ENCODE measurements at regions not wholly inside any gene's neighbourhood (a gene's known extent, or its start where the extent isn't known, plus 50 kb on each side); places are given as distances from the start of the nearest gene placed in this dataset.

GRCh38 chr9:3080951-3081350 is 237.1 kb upstream of the PUM3 start:
- CTCF ChIA-PET = interaction anchor here (0.9 to 1.7 kb wide), 2 partner anchors 17 to 209 kb away, joined by 3 read pairs; no protein-coding TSS in a partner anchor

GRCh38 chr9:3074247-3074646 is 230.4 kb upstream of the PUM3 start:
- Histone ChIP-seq H3K36me3 (ENCODE audit: control insufficient read depth in 2 of 2, insufficient read depth in 1 of 2, low read length in 2 of 2) (no peaks in the 10 kb centered on the region), H3K4me3 (ENCODE audit: low read depth, low read length) (no peak overlapping the region), H3K9me3 (ENCODE audit: control insufficient read depth, insufficient read depth, low read depth, low read length) (no peaks in the 10 kb centered on the region), H3K27ac (ENCODE audit: extremely low read depth, low read depth, low read length) (no peak overlapping the region), H3K4me1 (ENCODE audit: control insufficient read depth, insufficient read depth, low read length) (no peaks in the 10 kb centered on the region)
- ChIA-PET POLR2A (no interaction called here), CTCF (interaction anchor here (0.6 to 1.0 kb wide), 2 partner anchors 11 kb away, joined by 3 read pairs; no protein-coding TSS in a partner anchor)
- no peak for TF ChIP-seq GFI1B (tag by site-specific recombination; IDR thresholded peaks at IDR 0.05)
- TF ChIP-seq FEZF1 (tag by site-specific recombination; IDR thresholded peaks at IDR 0.05) = no peak
- TF ChIP-seq ZNF23 (tag by site-specific recombination; IDR thresholded peaks at IDR 0.05; ENCODE audit: borderline replicate concordance) = no peak

More at GRCh38 chr9:3080951-3081350, 237.1 kb upstream of the PUM3 start:
- H3K9me3 ChIP-seq (ENCODE audit: control insufficient read depth, insufficient read depth, low read depth, low read length) = no peaks in the 10 kb centered on the region
- H3K4me3 ChIP-seq (ENCODE audit: low read depth, low read length) = no peak overlapping the region
- no peak for TF ChIP-seq MZF1 (tag by site-specific recombination; IDR thresholded peaks at IDR 0.05; ENCODE audit: borderline replicate concordance)
- no peak for TF ChIP-seq ZNF211 (tag by site-specific recombination; IDR thresholded peaks at IDR 0.05; ENCODE audit: low read depth)
- no peak for TF ChIP-seq ZNF629 (tag by site-specific recombination; IDR thresholded peaks at IDR 0.05)
- no peaks in the 10 kb centered on the region for H3K4me1 ChIP-seq (ENCODE audit: control insufficient read depth, insufficient read depth, low read length)
- H3K36me3 ChIP-seq (ENCODE audit: control insufficient read depth in 2 of 2, insufficient read depth in 1 of 2, low read length in 2 of 2) = no peaks in the 10 kb centered on the region
- POLR2A ChIA-PET = no interaction called here
- no peak overlapping the region for H3K27ac ChIP-seq (ENCODE audit: extremely low read depth, low read depth, low read length)

- TF ChIP-seq PATZ1 (tag by site-specific recombination; IDR thresholded peaks at IDR 0.05) (no peak), ZEB2 (tag by site-specific recombination; IDR thresholded peaks at IDR 0.05) (no peak), ZNF133 (tag by site-specific recombination; IDR thresholded peaks at IDR 0.05) (no peak), ZNF792 (tag by site-specific recombination; IDR thresholded peaks at IDR 0.05) (no peak), ZNF571 (tag by site-specific recombination; IDR thresholded peaks at IDR 0.05) (no peak), ZNF548 (tag by site-specific recombination; IDR thresholded peaks at IDR 0.05) (no peak), MYNN (tag by site-specific recombination; IDR thresholded peaks at IDR 0.05; ENCODE audit: borderline replicate concordance) (no peak), ZNF514 (tag by site-specific recombination; IDR thresholded peaks at IDR 0.05) (no peak), ZNF830 (tag by site-specific recombination; IDR thresholded peaks at IDR 0.05; ENCODE audit: low read depth) (no peak), SETDB1 (IDR thresholded peaks at IDR 0.05; ENCODE audit: insufficient read length, low read length) (no peak), ZNF175 (tag by site-specific recombination; IDR thresholded peaks at IDR 0.05) (no peak)
- H3K4me3 ChIP-seq (ENCODE audit: low read depth, low read length) = no peak overlapping the region
- no peak overlapping the region for H3K27ac ChIP-seq (ENCODE audit: extremely low read depth, low read depth, low read length)
- no peaks in the 10 kb centered on the region for H3K9me3 ChIP-seq (ENCODE audit: control insufficient read depth, insufficient read depth, low read depth, low read length)
- POLR2A ChIA-PET = no interaction called here
- CTCF ChIA-PET = no interaction called here
- H3K4me1 ChIP-seq (ENCODE audit: control insufficient read depth, insufficient read depth, low read length) = no peaks in the 10 kb centered on the region
- H3K36me3 ChIP-seq (ENCODE audit: control insufficient read depth in 2 of 2, insufficient read depth in 1 of 2, low read length in 2 of 2) = no peaks in the 10 kb centered on the region
Observed at GRCh38 chr9:3066591-3066990, 222.7 kb upstream of the PUM3 start.

- ChIA-PET POLR2A (no interaction called here), CTCF (interaction anchor here (0.5 to 0.7 kb wide), 3 partner anchors 14 to 221 kb away, joined by 3 to 5 read pairs (median 3); no protein-coding TSS in a partner anchor)
- H3K4me3 ChIP-seq (ENCODE audit: low read depth, low read length) = no peak overlapping the region
- no peaks in the 10 kb centered on the region for H3K4me1 ChIP-seq (ENCODE audit: control insufficient read depth, insufficient read depth, low read length)
- no peak overlapping the region for H3K27ac ChIP-seq (ENCODE audit: extremely low read depth, low read depth, low read length)
- no peaks in the 10 kb centered on the region for H3K9me3 ChIP-seq (ENCODE audit: control insufficient read depth, insufficient read depth, low read depth, low read length)
- H3K36me3 ChIP-seq (ENCODE audit: control insufficient read depth in 2 of 2, insufficient read depth in 1 of 2, low read length in 2 of 2) = no peaks in the 10 kb centered on the region
- TF ChIP-seq ZNF561 (tag by site-specific recombination; IDR thresholded peaks at IDR 0.05; ENCODE audit: borderline replicate concordance) (no peak), ZNF600 (tag by site-specific recombination; IDR thresholded peaks at IDR 0.05) (no peak), ZNF398 (tag by site-specific recombination; IDR thresholded peaks at IDR 0.05) (no peak), ZNF426 (tag by site-specific recombination; IDR thresholded peaks at IDR 0.05) (no peak), SP7 (tag by site-specific recombination; IDR thresholded peaks at IDR 0.05) (no peak), ZNF580 (tag by site-specific recombination; IDR thresholded peaks at IDR 0.05) (no peak), ZNF18 (tag by site-specific recombination; IDR thresholded peaks at IDR 0.05) (no peak)
Observed at GRCh38 chr9:3059781-3060468, 216.0 kb upstream of the PUM3 start.

Measured in HEK293 (cell line).